WTC11 (cell line): ENCODE measurements at regions not wholly inside any gene's neighbourhood (a gene's known extent, or its start where the extent isn't known, plus 50 kb on each side); places are given as distances from the start of the nearest gene placed in this dataset.

Experiments used
- ATAC-seq: fragments of 200-7000 bp; cut with Tn5 transposase; 2 replicates; pipeline ENCODE4 v1.10.0; 2021; ENCODE audit warnings: mild to moderate bottlenecking, moderate library complexity
- CTCF ChIA-PET: fragments of 300-600 bp; sonication (Branson Sonifier 250); formaldehyde crosslinking; loops from one replicate; lab custom pipeline; 2021; ENCODE audit warnings: antibody characterized with exemption; lab: Charles Lee
- POLR2A ChIA-PET: fragments of 350-600 bp; sonication (Branson Sonifier 250); formaldehyde crosslinking; loops from one replicate; lab custom pipeline; 2021; ENCODE audit warnings: antibody characterized with exemption; lab: Charles Lee
- DNase-seq: peaks from one replicate; pipeline ENCODE4 v3.0.0; 2021; ENCODE audit warnings: low spot score
- H3K27ac Mint-ChIP-seq: 2 replicates; pipeline ENCODE4 v1.8.0; 2021; ENCODE audit warnings: mixed read lengths
- H3K27me3 Mint-ChIP-seq: 2 replicates; pipeline ENCODE4 v1.8.0; 2021; ENCODE audit warnings: low read depth, mild to moderate bottlenecking, moderate library complexity, mixed read lengths
- H3K36me3 Mint-ChIP-seq: 2 replicates; pipeline ENCODE4 v1.8.0; 2021; ENCODE audit warnings: mixed read lengths
- H3K4me1 Mint-ChIP-seq: 2 replicates; pipeline ENCODE4 v1.8.0; 2022; ENCODE audit warnings: mixed read lengths
- H3K4me3 Mint-ChIP-seq: 2 replicates; pipeline ENCODE4 v1.8.0; 2021; ENCODE audit warnings: mild to moderate bottlenecking, moderate library complexity, mixed read lengths
- H3K9me3 Mint-ChIP-seq: 2 replicates; pipeline ENCODE4 v1.8.0; 2021; ENCODE audit warnings: mixed read lengths
- AFF4 ChIP-seq: sonication (generic); formaldehyde crosslinking; IDR thresholded peaks from 2 replicates; pipeline ENCODE4 v1.8.1; 2023; ENCODE audit warnings: mild to moderate bottlenecking, missing genetic modification reagents, borderline replicate concordance
- AR ChIP-seq: fragments of 250-450 bp; sonication (Bioruptor Pico); IDR thresholded peaks from 2 replicates; pipeline ENCODE4 v1.9.0; 2021; ENCODE audit warnings: mild to moderate bottlenecking
- E2F1 ChIP-seq: sonication (generic); formaldehyde crosslinking; IDR thresholded peaks from 2 replicates; pipeline ENCODE4 v1.8.0; 2022; ENCODE audit warnings: mild to moderate bottlenecking, missing genetic modification reagents
- ELF4 ChIP-seq: sonication (generic); formaldehyde crosslinking; IDR thresholded peaks from 2 replicates; pipeline ENCODE4 v1.8.1; 2022; ENCODE audit warnings: low read depth, mild to moderate bottlenecking, moderate library complexity, missing genetic modification reagents
- EMX1 ChIP-seq: fragments of 250-450 bp; sonication (Bioruptor Pico); IDR thresholded peaks from 2 replicates; pipeline ENCODE4 v1.8.0; 2021; ENCODE audit warnings: mild to moderate bottlenecking
- ERG ChIP-seq: fragments of 250-450 bp; sonication (Bioruptor Pico); IDR thresholded peaks from 2 replicates; pipeline ENCODE4 v1.8.0; 2021; ENCODE audit warnings: mild to moderate bottlenecking
- GABPB1 ChIP-seq: sonication (generic); formaldehyde crosslinking; IDR thresholded peaks from 2 replicates; pipeline ENCODE4 v1.8.1; 2023; ENCODE audit warnings: mild to moderate bottlenecking, missing genetic modification reagents
- GRHL2 ChIP-seq: fragments of 250-450 bp; sonication (Bioruptor Pico); IDR thresholded peaks from 2 replicates; pipeline ENCODE4 v1.8.0; 2022; ENCODE audit warnings: mild to moderate bottlenecking, moderate library complexity; ENCODE audit not compliant: insufficient replicate concordance, severe bottlenecking
- JAZF1 ChIP-seq: fragments of 250-450 bp; sonication (Bioruptor Pico); IDR thresholded peaks from 2 replicates; pipeline ENCODE4 v1.9.0; 2021; ENCODE audit warnings: moderate library complexity, mild to moderate bottlenecking, inconsistent platforms
- MYBL2 ChIP-seq: sonication (generic); formaldehyde crosslinking; IDR thresholded peaks from 2 replicates; pipeline ENCODE4 v1.8.1; 2023; ENCODE audit warnings: mild to moderate bottlenecking, moderate library complexity, missing genetic modification reagents
- NFYB ChIP-seq: sonication (generic); formaldehyde crosslinking; conservative IDR thresholded peaks from 2 replicates; pipeline ENCODE4 v1.8.0; 2022; ENCODE audit warnings: low read depth, missing genetic modification reagents
- NR2C2 ChIP-seq: sonication (generic); formaldehyde crosslinking; IDR thresholded peaks from 2 replicates; pipeline ENCODE4 v1.8.0; 2022; ENCODE audit warnings: mild to moderate bottlenecking, missing genetic modification reagents
- SP1 ChIP-seq: sonication (generic); formaldehyde crosslinking; conservative IDR thresholded peaks from 2 replicates; pipeline ENCODE4 v1.8.1; 2022; ENCODE audit warnings: missing genetic modification reagents
- ZBTB21 ChIP-seq: sonication (generic); formaldehyde crosslinking; IDR thresholded peaks from 2 replicates; pipeline ENCODE4 v1.8.1; 2023; ENCODE audit warnings: mild to moderate bottlenecking, missing genetic modification reagents, borderline replicate concordance
- ZMAT4 ChIP-seq: fragments of 250-450 bp; sonication (Bioruptor Pico); IDR thresholded peaks from 2 replicates; pipeline ENCODE4 v1.9.0; 2021; ENCODE audit warnings: mild to moderate bottlenecking
- ZNF219 ChIP-seq: sonication (generic); formaldehyde crosslinking; IDR thresholded peaks from 2 replicates; pipeline ENCODE4 v1.8.0; 2023; ENCODE audit warnings: missing genetic modification reagents, mild to moderate bottlenecking, borderline replicate concordance
- ZNF263 ChIP-seq: sonication (generic); formaldehyde crosslinking; IDR thresholded peaks from 2 replicates; pipeline ENCODE4 v1.8.1; 2022; ENCODE audit warnings: low read depth, mild to moderate bottlenecking, moderate library complexity, missing genetic modification reagents
- ZNF281 ChIP-seq: sonication (generic); formaldehyde crosslinking; IDR thresholded peaks from 2 replicates; pipeline ENCODE4 v1.8.0; 2023; ENCODE audit warnings: mild to moderate bottlenecking, missing genetic modification reagents

- CTCF ChIA-PET: no interaction called here
- Mint-ChIP-seq H3K27me3 (no peaks in the 10 kb centered on the region), H3K4me1 (peaks cover 44% of the 10 kb centered on the region), H3K9me3 (no peaks in the 10 kb centered on the region; the same call in 1 of the 2 replicates), H3K4me3 (no peak overlapping the region), H3K27ac (no peak overlapping the region), H3K36me3 (peaks cover 3% of the 10 kb centered on the region; the same call in 1 of the 2 replicates)
- DNase-seq: no peak
- TF ChIP-seq ZNF219 (CRISPR knock-in tag) (no peak), AR (CRISPR knock-in tag) (no peak), ZBTB21 (no peak), ELF4 (CRISPR knock-in tag) (no peak), NR2C2 (CRISPR knock-in tag) (no peak), JAZF1 (CRISPR knock-in tag) (no peak), MYBL2 (CRISPR knock-in tag) (no peak), GABPB1 (no peak), EMX1 (CRISPR knock-in tag) (no peak), SP1 (no peak), ZNF281 (no peak), GRHL2 (CRISPR knock-in tag) (no peak), E2F1 (CRISPR knock-in tag) (no peak), NFYB (CRISPR knock-in tag) (no peak), ZMAT4 (no peak), ZNF263 (CRISPR knock-in tag) (no peak), ERG (no peak), AFF4 (CRISPR knock-in tag) (no peak)
- POLR2A ChIA-PET: interaction anchor here (1.3 kb wide), 1 partner anchor 10 kb away, joined by 3 read pairs; no protein-coding TSS in a partner anchor
- ATAC-seq: no peak
Observed at GRCh38 chr12:19003141-19003540, 126.4 kb upstream of the PLEKHA5 start.
